Heart right ventricle (tissue), 16 donors: ENCODE measurements at regions not wholly inside any gene's neighbourhood (a gene's known extent, or its start where the extent isn't known, plus 50 kb on each side); places are given as distances from the start of the nearest gene placed in this dataset.
A peak's percentile ranks its signal among the peaks of the same experiment; 100 is the strongest.

Experiments
- ATAC-seq, 8 donors: fragments of 200-7000 bp; cut with Tn5 transposase; one replicate each; pipeline ENCODE4 v1.9.1; 2020; ENCODE audit warnings: mild to moderate bottlenecking in 8 of 8, moderate library complexity in 8 of 8, moderate number of reproducible peaks in 1 of 8
- DNase-seq, 2 donors: peaks; one replicate each; pipeline ENCODE4 v3.0.0-alpha.2; 2020
- H3K27ac ChIP-seq, 10 donors: fragments of 200-600 bp; sonication (generic) in 2 of 10; one replicate each; pipeline versions ENCODE4 v1.5.0 to v1.8.0; 2020 to 2022; ENCODE audit warnings: mild to moderate bottlenecking in 3 of 10
- H3K27me3 ChIP-seq, 7 donors: fragments of 200-600 bp; one replicate each; pipeline ENCODE4 v1.8.0; 2021 to 2022; ENCODE audit warnings: mild to moderate bottlenecking in 2 of 7
- H3K36me3 ChIP-seq, 9 donors: fragments of 200-600 bp; sonication (generic) in 1 of 9; one replicate each; pipeline versions ENCODE4 v1.5.0 to v1.8.0; 2020 to 2022; ENCODE audit warnings: mild to moderate bottlenecking in 2 of 9
- H3K4me1 ChIP-seq, 9 donors: fragments of 200-600 bp; sonication (generic) in 1 of 9; one replicate each; pipeline versions ENCODE4 v1.5.0 to v1.8.0; 2020 to 2022; ENCODE audit warnings: mild to moderate bottlenecking in 4 of 9
- H3K4me3 ChIP-seq, 10 donors: fragments of 200-600 bp; sonication (generic) in 2 of 10; one replicate each; pipeline versions ENCODE4 v1.5.0 to v1.8.0; 2020 to 2022; ENCODE audit warnings: mild to moderate bottlenecking in 7 of 10, moderate library complexity in 2 of 10
- H3K9me3 ChIP-seq, 11 donors: fragments of 200-600 bp in 10 of 11; sonication (generic) in 2 of 11; one replicate each; pipeline versions ENCODE4 v1.5.0 to v1.8.0; 2013 to 2022; ENCODE audit warnings: mild to moderate bottlenecking in 2 of 11, control low read depth in 1 of 11, moderate library complexity in 1 of 11
- CTCF ChIP-seq, 9 donors: fragments of 200-600 bp; sonication (generic) in 2 of 9; IDR thresholded peaks; one replicate each; pipeline versions ENCODE4 v1.5.0 to v1.8.0; 2021 to 2022; ENCODE audit warnings: antibody characterized with exemption in 9 of 9, mild to moderate bottlenecking in 5 of 9, moderate library complexity in 1 of 9
- WGBS, 2 donors: extraction: QIAGEN DNeasy Blood & Tissue Kit; methylation state at CpG; one replicate each; pipeline ENCODE4 v1.1.7; 2013; ENCODE audit warnings: inconsistent platforms in 1 of 2; 5-methylcytosine and 5-hydroxymethylcytosine counted together
- intact Hi-C, 10 donors: fragments of 100-400 bp; cut with DNase I; formaldehyde crosslinking; loops; one replicate each; pipeline versions ENCODE4 v1.11.1 to v1.14.2; 2022
- donor health status: Arrhythmogenic right ventricular cardiomyopathy.
- donor health status: ischemic (EF 13 %, LVEDD 7.1; RV severe dilation, severe dysfunction).
- donor health status: healthy with polysubstance abuse.
- donor health status: DM: no; HTN: yes; CAD: no.
- donor health status: DM: no; HTN: no; CAD: no.
- donor health status: ischemic (EF 25% LVEDD 6.9; RV normal size, moderate dysfunction).
- donor health status: ischemic (EF 25% LVEDD 5.7; RV mildly dilated, moderate dysfunction).
- donor health status: healthy.
- donor health status: DM: yes; HTN: yes; CAD: no.
- donor health status: Ischemic cardiomyopathy.
- donor health status: ischemic (EF 35%, LVEDD 5.7; RV mildly dilated, moderate dysfunction).
- donor health status: nonischemic (EF 11% LVEDD 7.7; RV severe dilation, severe dysfunction).
- donor health status: DM: yes; HTN: yes; CAD: no.
- donor health status: PGD.
- donor health status: ischemic (EF 29% LVEDD 5.4; RV normal size, mild dysfunction).
- donor health status: nonischemic (EF 23%, LVEDD 6.1; RV moderate dilation, normal function).

GRCh38 chr6:21868226-21868625 lies 274.7 kb downstream of the SOX4 start:
- DNase-seq, result no peak
- intact Hi-C loops, result no loop called here

GRCh38 chr6:21869085-21869771 lies 275.7 kb downstream of the SOX4 start:
- no peaks in the 10 kb centered on the region for H3K27me3 ChIP-seq
- TF ChIP-seq CTCF (IDR thresholded peaks at IDR 0.05), result no peak

More at GRCh38 chr6:21868226-21868625, 274.7 kb downstream of the SOX4 start:
- H3K36me3 ChIP-seq, result no peaks in the 10 kb centered on the region
- H3K9me3 ChIP-seq, result no peaks in the 10 kb centered on the region
- no peak overlapping the region for H3K4me3 ChIP-seq
- TF ChIP-seq CTCF (IDR thresholded peaks at IDR 0.05), result no peak
- whole genome bisulfite sequencing, 2 donors, result 80% methylated on average over 2 of the region's 2 CpGs
- peaks cover 0 to 7% (median 4%) of the 10 kb centered on the region in 9 donors for H3K4me1 ChIP-seq
- no peaks in the 10 kb centered on the region for H3K27me3 ChIP-seq
- H3K27ac ChIP-seq, result no peak overlapping the region
- no peak for ATAC-seq

GRCh38 chr6:21870076-21870730 lies 276.7 kb downstream of the SOX4 start:
- no peak for DNase-seq
- intact Hi-C loops, result no loop called here
- peaks cover 0 to 15% (median 10%) of the 10 kb centered on the region in 9 donors for H3K4me1 ChIP-seq
- no peak overlapping the region for H3K4me3 ChIP-seq
- no peak for TF ChIP-seq CTCF (IDR thresholded peaks at IDR 0.05)
- no peaks in the 10 kb centered on the region for H3K9me3 ChIP-seq
- ATAC-seq, result peak in 1 of 8 donors; percentile 37
- H3K27me3 ChIP-seq, result no peaks in the 10 kb centered on the region
- 57 to 58% methylated on average over 5 of the region's 5 CpGs for WGBS, 2 donors
- H3K27ac ChIP-seq, result no peak overlapping the region
- no peaks in the 10 kb centered on the region for H3K36me3 ChIP-seq

More at GRCh38 chr6:21869085-21869771, 275.7 kb downstream of the SOX4 start:
- Histone ChIP-seq H3K4me3 (no peak overlapping the region), H3K4me1 (peaks cover 0 to 15% (median 10%) of the 10 kb centered on the region in 9 donors), H3K36me3 (no peaks in the 10 kb centered on the region), H3K27ac (no peak overlapping the region), H3K9me3 (no peaks in the 10 kb centered on the region)
- intact Hi-C loops, result no loop called here
- DNase-seq (no peak), ATAC-seq (no peak)
- 87 to 97% methylated on average over 8 of the region's 8 CpGs for WGBS, 2 donors

GRCh38 chr6:21871831-21872230 lies 278.3 kb downstream of the SOX4 start:
- Histone ChIP-seq H3K4me3 (no peak overlapping the region), H3K27ac (no peak overlapping the region), H3K9me3 (no peaks in the 10 kb centered on the region), H3K36me3 (no peaks in the 10 kb centered on the region), H3K4me1 (peaks cover 0 to 15% (median 10%) of the 10 kb centered on the region in 9 donors), H3K27me3 (no peaks in the 10 kb centered on the region)
- intact Hi-C loops, result no loop called here
- TF ChIP-seq CTCF (IDR thresholded peaks at IDR 0.05), result no peak
- no peak for ATAC-seq
- no peak for DNase-seq
- 96 to 98% methylated on average over 5 of the region's 5 CpGs for WGBS, 2 donors
